ENCODE measurements at regions not wholly inside any gene's neighbourhood (a gene's known extent, or its start where the extent isn't known, plus 50 kb on each side); places are given as distances from the start of the nearest gene placed in this dataset.

GRCh38 chr2:153152036-153152435, 326.5 kb downstream of the RPRM start:
- TF ChIP-seq REST (IDR thresholded peaks at IDR 0.05; ENCODE audit: insufficient replicate concordance, low read depth) = no peak
- TF ChIP-seq POLR2AphosphoS5 (IDR thresholded peaks at IDR 0.05; ENCODE audit: low read depth) = no peak
- no peak for TF ChIP-seq CTCF (IDR thresholded peaks at IDR 0.05; ENCODE audit: insufficient read depth, low read length)
- TF ChIP-seq SPI1 (IDR thresholded peaks at IDR 0.05; ENCODE audit: borderline replicate concordance, low read depth) = no peak
- no peak for TF ChIP-seq GABPA (IDR thresholded peaks at IDR 0.05; ENCODE audit: low read depth)
- Histone ChIP-seq H3K27me3 (ENCODE audit: insufficient read depth, poor library complexity, severe bottlenecking) (no peaks in the 10 kb centered on the region), H3K27ac (replicated peaks) (no peak overlapping the region), H3K4me3 (replicated peaks; ENCODE audit: insufficient read depth, low read length) (no peak overlapping the region)
- no peak for DNase-seq (ENCODE audit: low read depth in 1 of 2, low spot score in 1 of 2)

- no peak for TF ChIP-seq SPI1 (IDR thresholded peaks at IDR 0.05; ENCODE audit: borderline replicate concordance, low read depth)
- TF ChIP-seq REST (IDR thresholded peaks at IDR 0.05; ENCODE audit: insufficient replicate concordance, low read depth) = no peak
- no peak for TF ChIP-seq CTCF (IDR thresholded peaks at IDR 0.05; ENCODE audit: insufficient read depth, low read length)
- TF ChIP-seq POLR2AphosphoS5 (IDR thresholded peaks at IDR 0.05; ENCODE audit: low read depth) = no peak
- TF ChIP-seq GABPA (IDR thresholded peaks at IDR 0.05; ENCODE audit: low read depth) = no peak
- H3K4me3 ChIP-seq (replicated peaks; ENCODE audit: insufficient read depth, low read length) = no peak overlapping the region
- no peak for DNase-seq (ENCODE audit: low read depth in 1 of 2, low spot score in 1 of 2)
- H3K27me3 ChIP-seq (ENCODE audit: insufficient read depth, poor library complexity, severe bottlenecking) = no peaks in the 10 kb centered on the region
- no peak overlapping the region for H3K27ac ChIP-seq (replicated peaks)
These were observed 333.0 kb downstream of the RPRM start for GRCh38 chr2:153145470-153145978.

- Histone ChIP-seq H3K27ac (replicated peaks) (no peak overlapping the region), H3K4me3 (replicated peaks; ENCODE audit: insufficient read depth, low read length) (no peak overlapping the region), H3K27me3 (ENCODE audit: insufficient read depth, poor library complexity, severe bottlenecking) (no peaks in the 10 kb centered on the region)
- TF ChIP-seq REST (IDR thresholded peaks at IDR 0.05; ENCODE audit: insufficient replicate concordance, low read depth) (no peak), GABPA (IDR thresholded peaks at IDR 0.05; ENCODE audit: low read depth) (no peak), CTCF (IDR thresholded peaks at IDR 0.05; ENCODE audit: insufficient read depth, low read length) (no peak), SPI1 (IDR thresholded peaks at IDR 0.05; ENCODE audit: borderline replicate concordance, low read depth) (no peak), POLR2AphosphoS5 (IDR thresholded peaks at IDR 0.05; ENCODE audit: low read depth) (no peak)
- DNase-seq (ENCODE audit: low read depth in 1 of 2, low spot score in 1 of 2) = no peak
These were observed 335.0 kb downstream of the RPRM start for GRCh38 chr2:153143540-153143939.

Measured in HL-60 (cell line).